K562 (cell line): ENCODE measurements at regions not wholly inside any gene's neighbourhood (a gene's known extent, or its start where the extent isn't known, plus 50 kb on each side); places are given as distances from the start of the nearest gene placed in this dataset.

ENCODE experiments used
- ATAC-seq: fragments of 200-7000 bp; cut with Tn5 transposase; 3 replicates; pipeline ENCODE4 v1.9.1; 2020; ENCODE audit warnings: moderate library complexity
- BruUV-seq: library from RNA; stranded (reverse); fragments of 400-500 nt; replicated peaks from 2 replicates; lab custom pipeline; 2021; lab: Mats Ljungman, UMichigan
- CTCF ChIA-PET: fragments of 300-600 bp; formaldehyde crosslinking; extraction: SDS; loops from one replicate; lab custom pipeline; 2021; ENCODE audit warnings: low intra/inter-chr PET ratio; lab: Yijun Ruan, JAX
- POLR2A ChIA-PET: fragments of 300-600, 350-650 bp; sonication (Branson Sonifier 250); formaldehyde crosslinking; extraction: SDS; loops from one replicate; lab custom pipeline; 2021; ENCODE audit warnings: antibody characterized with exemption, inconsistent platforms; lab: Yijun Ruan, JAX
- DNase-seq, 4 experiments: peaks; one replicate each; pipeline versions ENCODE4 v3.0.0 to v3.0.0-alpha.2; 2011 to 2018; ENCODE audit warnings: low spot score in 3 of 4, mixed read lengths in 3 of 4; ENCODE audit errors: extremely low read depth in 1 of 4
- FAIRE-seq: peaks from 2 replicates; lab custom pipeline; 2011; peaks lifted over from hg19 to GRCh38; lab: Jason Lieb, UNC
- H2AFZ ChIP-seq: 2 replicates; pipeline ENCODE4 v1.6.0; 2011; ENCODE audit warnings: low read depth, low read length, control low read depth, inconsistent platforms
- H3K27ac ChIP-seq: fragments of 200-600 bp; 3 replicates; pipeline ENCODE4 v1.8.0; 2011; ENCODE audit warnings: low read depth, mild to moderate bottlenecking, control low read depth, inconsistent platforms, low read length, moderate library complexity, mixed read lengths; ENCODE audit errors: extremely low read depth
- H3K27me3 ChIP-seq, 2 experiments: fragments of 300-600 bp in 1 of 2; 2 replicates in 1 of 2; 3 replicates in 1 of 2; pipeline versions ENCODE4 v1.6.0 to v1.8.0; 2011; ENCODE audit warnings: inconsistent platforms in 2 of 2, low read length in 2 of 2, mild to moderate bottlenecking in 1 of 2, mixed read lengths in 1 of 2, moderate library complexity in 1 of 2; ENCODE audit not compliant: control insufficient read depth in 2 of 2, insufficient read depth in 2 of 2
- H3K36me3 ChIP-seq: fragments of 300-600 bp; 3 replicates; pipeline ENCODE4 v1.8.0; 2011; ENCODE audit warnings: mild to moderate bottlenecking, low read length, inconsistent platforms; ENCODE audit not compliant: control insufficient read depth, insufficient read depth
- H3K4me1 ChIP-seq, 2 experiments: fragments of 200-600 bp in 1 of 2; replicated peaks in 1 of 2; 2 replicates in 1 of 2; 3 replicates in 1 of 2; pipeline versions ENCODE4 v1.5.1 to v1.8.0; 2011; ENCODE audit warnings: inconsistent platforms in 2 of 2, low read length in 2 of 2, mild to moderate bottlenecking in 1 of 2, mixed read lengths in 1 of 2, moderate library complexity in 1 of 2; ENCODE audit not compliant: control insufficient read depth in 2 of 2, insufficient read depth in 2 of 2
- H3K4me2 ChIP-seq: 2 replicates; pipeline ENCODE4 v1.6.1; 2011; ENCODE audit warnings: low read length, control low read depth, inconsistent platforms, mixed read lengths; ENCODE audit not compliant: insufficient read depth
- H3K4me3 ChIP-seq: fragments of 200-600 bp; sonication (generic), shearing (Covaris generic); 2 replicates; pipeline ENCODE4 v1.5.1; 2016; ENCODE audit warnings: control low read depth, inconsistent platforms
- H3K79me2 ChIP-seq: fragments of 200-600 bp; 3 replicates; pipeline ENCODE4 v1.8.0; 2011; ENCODE audit warnings: low read length, inconsistent platforms; ENCODE audit not compliant: control insufficient read depth, insufficient read depth
- H3K9ac ChIP-seq, 2 experiments: 2 replicates each; pipeline versions ENCODE4 v1.6.0 to v1.6.1; 2011; ENCODE audit warnings: low read depth in 2 of 2, low read length in 2 of 2, control low read depth in 1 of 2, inconsistent platforms in 1 of 2, mild to moderate bottlenecking in 1 of 2, mixed read lengths in 1 of 2; ENCODE audit not compliant: insufficient read depth in 1 of 2
- H3K9me1 ChIP-seq: one replicate; pipeline ENCODE4 v1.6.0; 2011; ENCODE audit warnings: inconsistent platforms, mild to moderate bottlenecking, low read length, moderate library complexity; ENCODE audit not compliant: control insufficient read depth, insufficient read depth
- H3K9me3 ChIP-seq: replicated peaks from 2 replicates; pipeline ENCODE4 v1.5.1; 2011; ENCODE audit warnings: low read depth, low read length, inconsistent platforms; ENCODE audit not compliant: control insufficient read depth, insufficient read depth
- H4K20me1 ChIP-seq: replicated peaks from 2 replicates; pipeline ENCODE4 v1.6.1; 2011; ENCODE audit warnings: low read length, inconsistent platforms, mixed read lengths; ENCODE audit not compliant: control insufficient read depth, insufficient read depth
- ATF6 ChIP-seq: sonication (generic); formaldehyde crosslinking; IDR thresholded peaks from 2 replicates; pipeline ENCODE4 v1.4.0; 2020; ENCODE audit warnings: mild to moderate bottlenecking, missing genetic modification reagents
- BRD9 ChIP-seq: fragments of 450-650 bp; IDR thresholded peaks from 2 replicates; pipeline ENCODE4 v1.6.1; 2018; ENCODE audit warnings: low read depth; ENCODE audit not compliant: partially characterized antibody
- ETS1 ChIP-seq: conservative IDR thresholded peaks from 2 replicates; pipeline ENCODE4 v1.6.1; 2011; ENCODE audit warnings: low read depth, mild to moderate bottlenecking, low read length; ENCODE audit not compliant: control insufficient read depth
- FOSL1 ChIP-seq: fragments of 200-800 bp; sonication (Bioruptor generic); conservative IDR thresholded peaks from 2 replicates; pipeline ENCODE4 v1.6.1; 2016; ENCODE audit warnings: missing genetic modification characterization, missing compliant biosample characterization
- GTF2E2 ChIP-seq: fragments of 200-800 bp; sonication (Bioruptor generic); IDR thresholded peaks from 2 replicates; pipeline ENCODE4 v1.6.1; 2016; ENCODE audit warnings: missing genetic modification characterization, missing compliant biosample characterization
- HNRNPUL1 ChIP-seq: fragments of 200-400 bp; formaldehyde crosslinking; IDR thresholded peaks from 2 replicates; pipeline ENCODE4 v1.6.1; 2017; ENCODE audit warnings: low read length
- IRF2 ChIP-seq: sonication (generic); formaldehyde crosslinking; IDR thresholded peaks from 2 replicates; pipeline ENCODE4 v1.8.1; 2022; ENCODE audit warnings: mild to moderate bottlenecking, missing genetic modification reagents
- NFYB ChIP-seq: IDR thresholded peaks from 2 replicates; pipeline ENCODE4 v1.6.1; 2011; ENCODE audit warnings: mild to moderate bottlenecking, moderate library complexity; ENCODE audit not compliant: insufficient read length; ENCODE audit errors: extremely low read depth
- TAF7 ChIP-seq: fragments of 450-650 bp; IDR thresholded peaks from 2 replicates; pipeline ENCODE4 v1.6.1; 2016; ENCODE audit warnings: missing genetic modification characterization, missing compliant biosample characterization
- ZNF695 ChIP-seq: fragments of 450-650 bp; formaldehyde crosslinking; IDR thresholded peaks from 2 replicates; pipeline ENCODE4 v1.4.0; 2020; ENCODE audit warnings: mild to moderate bottlenecking, moderate library complexity
- WGBS: fragments of 100-300 bp; shearing (Covaris generic); methylation state at CpG from one replicate; pipeline ENCODE4 v1.1.6; 2016; ENCODE audit warnings: low coverage, mixed read lengths; ENCODE audit not compliant: insufficient coverage; ENCODE audit errors: missing lambda C conversion rate; 5-methylcytosine and 5-hydroxymethylcytosine counted together
- in situ Hi-C: fragments of 300-500 bp; cut with MboI; formaldehyde crosslinking; loops from 4 replicates; pipeline ENCODE4 v1.15.0; 2018; ENCODE audit warnings: inconsistent platforms, mixed read lengths
- intact Hi-C: fragments of 100-400 bp; cut with micrococcal nuclease; formaldehyde crosslinking; loops from 2 replicates; pipeline ENCODE4 v1.14.2; 2022
- TF ChIP-seq, protein P1 (sequence below): fragments of 250-450 bp; sonication (Bioruptor Pico); IDR thresholded peaks from 2 replicates; pipeline ENCODE4 v1.8.0; 2021; ENCODE audit warnings: moderate library complexity, mild to moderate bottlenecking, inconsistent platforms
- TF ChIP-seq, protein P2 (sequence below): fragments of 450-650 bp; IDR thresholded peaks from 2 replicates; pipeline ENCODE4 v1.6.1; 2016; ENCODE audit warnings: low read depth

DNA sequence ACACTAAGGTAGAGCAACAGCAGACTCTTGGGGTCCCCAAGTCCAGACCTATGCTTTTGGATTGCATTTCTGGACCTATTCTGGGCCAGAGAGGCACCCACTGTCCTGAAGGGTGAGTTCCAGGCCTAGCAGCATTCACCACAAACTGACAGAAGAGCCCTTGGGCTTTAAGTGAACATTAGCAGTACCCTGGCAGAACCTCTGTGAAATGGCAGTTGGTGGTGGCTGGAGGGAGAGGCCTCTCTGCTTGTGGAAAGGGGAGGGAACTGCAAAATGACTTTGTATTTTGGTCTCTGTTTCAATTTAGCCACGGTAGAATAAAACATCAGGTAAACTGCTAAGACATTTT, 1211.9 kb downstream of the PCDH18 start:
- no peak overlapping the region for H3K4me2 ChIP-seq
- ChIA-PET CTCF (no interaction called here), POLR2A (no interaction called here)
- H3K9ac ChIP-seq, result no peak overlapping the region
- no peak overlapping the region for H3K27ac ChIP-seq
- 0% methylated on average over 1 of the region's 1 CpG for WGBS
- H3K9me3 ChIP-seq, result no peaks in the 10 kb centered on the region
- no peaks in the 10 kb centered on the region for H3K27me3 ChIP-seq
- no peaks in the 10 kb centered on the region for H3K79me2 ChIP-seq
- no peak overlapping the region for H2AFZ ChIP-seq
- BruUV-seq, result no TSS peak
- H3K4me3 ChIP-seq, result no peak overlapping the region
- intact Hi-C loops, result no loop called here
- H3K9me1 ChIP-seq, result no peaks in the 10 kb centered on the region
- no peaks in the 10 kb centered on the region for H3K4me1 ChIP-seq
- in situ Hi-C loops, result no loop called here
- DNase-seq (no peak), ATAC-seq (no peak), FAIRE-seq (no peak)
- no peaks in the 10 kb centered on the region for H3K36me3 ChIP-seq
- no peaks in the 10 kb centered on the region for H4K20me1 ChIP-seq
- TF ChIP-seq, protein P1, sequence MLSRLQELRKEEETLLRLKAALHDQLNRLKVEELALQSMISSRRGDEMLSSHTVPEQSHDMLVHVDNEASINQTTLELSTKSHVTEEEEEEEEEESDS, result no peak
- TF ChIP-seq NFYB, result no peak
- no peak for TF ChIP-seq TAF7 (tag)
- no peak for TF ChIP-seq BRD9
- no peak for TF ChIP-seq FOSL1
- no peak for TF ChIP-seq ETS1
- TF ChIP-seq GTF2E2 (tag), result no peak
- no peak for TF ChIP-seq IRF2 (CRISPR knock-in tag)
- TF ChIP-seq ZNF695, result no peak
- TF ChIP-seq, protein P2, sequence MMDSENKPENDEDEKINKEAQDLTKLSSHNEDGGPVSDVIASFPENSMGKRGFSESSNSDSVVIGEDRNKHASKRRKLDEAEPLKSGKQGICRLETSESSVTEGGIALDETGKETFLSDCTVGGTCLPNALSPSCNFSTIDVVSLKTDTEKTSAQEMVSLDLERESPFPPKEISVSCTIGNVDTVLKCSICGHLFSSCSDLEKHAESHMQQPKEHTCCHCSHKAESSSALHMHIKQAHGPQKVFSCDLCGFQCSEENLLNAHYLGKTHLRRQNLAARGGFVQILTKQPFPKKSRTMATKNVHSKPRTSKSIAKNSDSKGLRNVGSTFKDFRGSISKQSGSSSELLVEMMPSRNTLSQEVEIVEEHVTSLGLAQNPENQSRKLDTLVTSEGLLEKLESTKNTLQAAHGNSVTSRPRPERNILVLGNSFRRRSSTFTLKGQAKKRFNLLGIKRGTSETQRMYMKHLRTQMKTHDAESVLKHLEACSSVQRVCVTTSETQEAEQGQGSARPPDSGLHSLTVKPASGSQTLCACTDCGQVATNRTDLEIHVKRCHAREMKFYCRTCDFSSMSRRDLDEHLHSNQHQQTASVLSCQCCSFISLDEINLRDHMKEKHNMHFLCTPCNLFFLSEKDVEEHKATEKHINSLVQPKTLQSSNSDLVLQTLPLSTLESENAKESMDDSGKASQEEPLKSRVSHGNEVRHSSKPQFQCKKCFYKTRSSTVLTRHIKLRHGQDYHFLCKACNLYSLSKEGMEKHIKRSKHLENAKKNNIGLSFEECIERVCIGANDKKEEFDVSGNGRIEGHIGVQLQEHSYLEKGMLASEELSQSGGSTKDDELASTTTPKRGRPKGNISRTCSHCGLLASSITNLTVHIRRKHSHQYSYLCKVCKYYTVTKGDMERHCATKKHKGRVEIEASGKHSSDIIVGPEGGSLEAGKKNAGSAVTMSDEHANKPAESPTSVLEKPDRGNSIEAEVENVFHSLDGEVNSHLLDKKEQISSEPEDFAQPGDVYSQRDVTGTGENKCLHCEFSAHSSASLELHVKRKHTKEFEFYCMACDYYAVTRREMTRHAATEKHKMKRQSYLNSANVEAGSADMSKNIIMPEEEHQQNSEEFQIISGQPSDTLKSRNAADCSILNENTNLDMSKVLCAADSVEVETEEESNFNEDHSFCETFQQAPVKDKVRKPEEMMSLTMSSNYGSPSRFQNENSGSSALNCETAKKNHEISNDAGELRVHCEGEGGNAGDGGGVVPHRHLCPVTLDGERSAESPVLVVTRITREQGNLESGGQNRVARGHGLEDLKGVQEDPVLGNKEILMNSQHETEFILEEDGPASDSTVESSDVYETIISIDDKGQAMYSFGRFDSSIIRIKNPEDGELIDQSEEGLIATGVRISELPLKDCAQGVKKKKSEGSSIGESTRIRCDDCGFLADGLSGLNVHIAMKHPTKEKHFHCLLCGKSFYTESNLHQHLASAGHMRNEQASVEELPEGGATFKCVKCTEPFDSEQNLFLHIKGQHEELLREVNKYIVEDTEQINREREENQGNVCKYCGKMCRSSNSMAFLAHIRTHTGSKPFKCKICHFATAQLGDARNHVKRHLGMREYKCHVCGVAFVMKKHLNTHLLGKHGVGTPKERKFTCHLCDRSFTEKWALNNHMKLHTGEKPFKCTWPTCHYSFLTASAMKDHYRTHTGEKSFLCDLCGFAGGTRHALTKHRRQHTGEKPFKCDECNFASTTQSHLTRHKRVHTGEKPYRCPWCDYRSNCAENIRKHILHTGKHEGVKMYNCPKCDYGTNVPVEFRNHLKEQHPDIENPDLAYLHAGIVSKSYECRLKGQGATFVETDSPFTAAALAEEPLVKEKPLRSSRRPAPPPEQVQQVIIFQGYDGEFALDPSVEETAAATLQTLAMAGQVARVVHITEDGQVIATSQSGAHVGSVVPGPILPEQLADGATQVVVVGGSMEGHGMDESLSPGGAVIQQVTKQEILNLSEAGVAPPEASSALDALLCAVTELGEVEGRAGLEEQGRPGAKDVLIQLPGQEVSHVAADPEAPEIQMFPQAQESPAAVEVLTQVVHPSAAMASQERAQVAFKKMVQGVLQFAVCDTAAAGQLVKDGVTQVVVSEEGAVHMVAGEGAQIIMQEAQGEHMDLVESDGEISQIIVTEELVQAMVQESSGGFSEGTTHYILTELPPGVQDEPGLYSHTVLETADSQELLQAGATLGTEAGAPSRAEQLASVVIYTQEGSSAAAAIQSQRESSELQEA, result no peak
- no peak for TF ChIP-seq HNRNPUL1
- TF ChIP-seq ATF6 (CRISPR knock-in tag), result no peak
